ENCODE measurements at regions not wholly inside any gene's neighbourhood (a gene's known extent, or its start where the extent isn't known, plus 50 kb on each side); places are given as distances from the start of the nearest gene placed in this dataset.

DNA sequence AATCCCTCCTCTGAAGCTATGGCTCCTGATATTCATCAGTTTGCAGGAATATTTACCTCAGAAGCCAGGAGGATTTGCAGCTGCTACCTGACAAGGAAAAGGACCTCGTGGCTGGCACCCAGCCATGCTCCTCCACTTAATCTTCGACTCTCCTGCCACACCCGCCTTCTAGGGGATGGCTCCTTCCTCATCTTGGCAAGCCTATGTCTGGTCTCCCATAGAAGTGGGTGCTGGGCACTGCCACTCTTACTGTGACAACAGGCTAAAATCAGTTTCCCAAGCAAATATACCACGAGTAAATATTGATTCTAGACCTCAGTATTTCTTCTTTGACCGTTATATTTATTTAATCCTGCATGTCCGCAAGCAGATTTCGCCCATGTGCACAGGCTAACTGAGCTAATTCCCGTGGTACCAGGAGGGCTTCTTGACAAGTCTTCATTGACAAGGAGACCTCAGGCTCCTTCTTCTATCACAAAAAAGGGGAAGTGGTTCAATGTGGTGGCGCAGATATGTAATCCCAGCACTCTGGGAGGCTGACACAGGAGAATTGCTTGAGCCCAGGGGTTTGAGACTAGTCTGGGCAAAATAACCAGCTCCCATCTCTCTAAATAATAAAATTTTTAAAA lies 52.6 kb upstream of the DCTD start:
- DNase-seq (ENCODE audit: low spot score) = no peak

DNA sequence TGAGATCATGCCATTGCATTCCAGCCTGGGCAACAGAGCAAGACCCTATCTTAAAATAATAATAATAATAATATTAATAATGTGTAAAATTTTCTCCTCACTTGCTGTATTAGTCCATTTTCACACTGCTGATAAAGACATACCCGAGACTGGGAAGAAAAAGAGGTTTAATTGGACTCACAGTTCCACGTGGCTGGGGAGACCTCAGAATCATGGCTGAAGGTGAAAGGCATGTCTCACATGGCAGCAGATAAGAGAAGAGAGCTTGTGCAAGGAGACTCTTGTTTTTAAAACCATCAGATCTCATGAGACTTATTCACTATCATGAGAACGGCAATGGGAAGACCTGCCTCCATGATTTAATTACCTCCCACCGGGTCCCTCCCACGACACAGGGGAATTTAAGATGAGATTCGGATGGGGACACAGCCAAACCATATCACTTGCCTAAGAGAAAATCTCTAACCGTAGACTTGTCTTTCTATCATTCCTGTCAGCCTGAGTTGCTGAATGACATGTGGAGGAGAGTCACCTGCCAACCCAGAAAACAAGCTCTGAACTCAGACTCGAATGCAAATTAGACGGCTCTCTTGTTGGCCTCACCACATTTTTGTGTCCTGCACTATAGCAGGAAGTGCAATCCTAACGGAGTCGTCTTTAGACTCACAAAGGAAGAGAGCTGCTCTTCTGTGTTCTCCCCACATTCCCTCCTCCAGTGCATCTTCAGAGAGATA lies 51.9 kb upstream of the DCTD start:
- no peak for DNase-seq (ENCODE audit: low spot score)

DNA sequence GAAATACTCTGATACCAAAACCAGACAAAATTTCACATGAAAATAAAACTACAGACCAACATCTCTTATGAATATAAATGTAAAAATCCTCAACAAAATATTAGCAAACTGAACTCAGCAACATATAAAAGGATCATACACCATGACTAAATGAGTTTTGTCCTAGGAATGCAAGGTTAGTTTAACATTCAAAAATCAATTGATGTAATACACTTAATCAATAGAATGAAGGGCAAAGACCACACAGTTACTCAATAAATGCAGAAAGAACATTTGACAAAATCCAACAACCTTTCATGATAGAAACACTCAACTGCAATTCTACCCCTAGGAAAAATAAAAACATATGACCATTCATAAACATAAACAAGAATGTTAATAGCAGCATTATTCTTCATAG lies 50.2 kb upstream of the DCTD start:
- no peak for DNase-seq (ENCODE audit: low spot score)

All from AG20443 (cell line).